ENCODE measurements at regions not wholly inside any gene's neighbourhood (a gene's known extent, or its start where the extent isn't known, plus 50 kb on each side); places are given as distances from the start of the nearest gene placed in this dataset.
"Not testable (repeated sequence)": the region's sequence is repeated elsewhere in the genome, so short reads cannot be mapped to it uniquely, and the experiment has no call there.

GRCh38 chr1:90396917-90397316 is 320.2 kb downstream of the BARHL2 start:
- no peak for DNase-seq

GRCh38 chr1:90394247-90394646 is 322.9 kb downstream of the BARHL2 start:
- DNase-seq = no peak

GRCh38 chr1:90393025-90393424 is 324.1 kb downstream of the BARHL2 start:
- no peak for DNase-seq

GRCh38 chr1:90391126-90391525 is 326.0 kb downstream of the BARHL2 start:
- DNase-seq = no peak

GRCh38 chr1:90387805-90388204 is 329.3 kb downstream of the BARHL2 start:
- DNase-seq = no peak

- no peak for DNase-seq
These were observed 330.0 kb downstream of the BARHL2 start for GRCh38 chr1:90386899-90387720.

GRCh38 chr1:90384193-90384592 is 332.9 kb downstream of the BARHL2 start:
- DNase-seq = no peak

GRCh38 chr1:90382161-90382560 is 334.9 kb downstream of the BARHL2 start:
- DNase-seq = no peak

- no peak for DNase-seq
These were observed 335.5 kb downstream of the BARHL2 start for GRCh38 chr1:90381598-90381997.

GRCh38 chr1:90371448-90371813 is 345.7 kb downstream of the BARHL2 start:
- DNase-seq = no peak

- DNase-seq = no peak
These were observed 346.2 kb downstream of the BARHL2 start for GRCh38 chr1:90370686-90371447.

- DNase-seq = no peak
These were observed 354.9 kb downstream of the BARHL2 start for GRCh38 chr1:90362163-90362562.

GRCh38 chr1:90361026-90361425 is 356.1 kb downstream of the BARHL2 start:
- no peak for DNase-seq

GRCh38 chr1:90359994-90360393 is 357.1 kb downstream of the BARHL2 start:
- no peak for DNase-seq

GRCh38 chr1:90358448-90358847 is 358.7 kb downstream of the BARHL2 start:
- no peak for DNase-seq

- no peak for DNase-seq
These were observed 359.1 kb downstream of the BARHL2 start for GRCh38 chr1:90357995-90358394.

- no peak for DNase-seq
These were observed 360.1 kb downstream of the BARHL2 start for GRCh38 chr1:90356991-90357390.

GRCh38 chr1:90356101-90356500 is 361.0 kb downstream of the BARHL2 start:
- no peak for DNase-seq

GRCh38 chr1:90354704-90355103 is 359.8 kb downstream of the ZNF326 start:
- DNase-seq = no peak

GRCh38 chr1:90351019-90351418 is 356.1 kb downstream of the ZNF326 start:
- DNase-seq = no peak

- DNase-seq = no peak
These were observed 354.6 kb downstream of the ZNF326 start for GRCh38 chr1:90349510-90349909.

- no peak for DNase-seq
These were observed 354.0 kb downstream of the ZNF326 start for GRCh38 chr1:90348934-90349333.

GRCh38 chr1:90348459-90348858 is 353.5 kb downstream of the ZNF326 start:
- DNase-seq = not testable (repeated sequence)

- DNase-seq = no peak
These were observed 352.5 kb downstream of the ZNF326 start for GRCh38 chr1:90347366-90347765.

Data from NCI-H2081 treated with DMSO at 0.1 percent for 48 hours (cell line).